Ishikawa (cell line): ENCODE measurements at regions not wholly inside any gene's neighbourhood (a gene's known extent, or its start where the extent isn't known, plus 50 kb on each side); places are given as distances from the start of the nearest gene placed in this dataset.

Experiments used
- CEBPB ChIP-seq: IDR thresholded peaks from 2 replicates; pipeline ENCODE4 v1.6.1; 2012
- CREB1 ChIP-seq: IDR thresholded peaks from 2 replicates; pipeline ENCODE4 v1.6.1; 2012; ENCODE audit warnings: low read depth
- EGR1 ChIP-seq: IDR thresholded peaks from 2 replicates; pipeline ENCODE4 v1.6.1; 2012
- EP300 ChIP-seq: IDR thresholded peaks from 2 replicates; pipeline ENCODE4 v1.6.1; 2012; ENCODE audit warnings: borderline replicate concordance
- FOXM1 ChIP-seq: IDR thresholded peaks from 2 replicates; pipeline ENCODE4 v1.6.1; 2012; ENCODE audit warnings: low read depth, borderline replicate concordance
- MAX ChIP-seq: IDR thresholded peaks from 2 replicates; pipeline ENCODE4 v1.6.1; 2012
- NFIC ChIP-seq: IDR thresholded peaks from 2 replicates; pipeline ENCODE4 v1.6.1; 2012
- RAD21 ChIP-seq: IDR thresholded peaks from 2 replicates; pipeline ENCODE4 v1.6.1; 2012; ENCODE audit warnings: low read depth
- REST ChIP-seq: IDR thresholded peaks from 2 replicates; pipeline ENCODE4 v1.6.1; 2012; ENCODE audit warnings: low read depth, mild to moderate bottlenecking
- TAF1 ChIP-seq: IDR thresholded peaks from 2 replicates; pipeline ENCODE4 v1.6.1; 2012; ENCODE audit warnings: low read depth, mild to moderate bottlenecking
- TCF12 ChIP-seq: IDR thresholded peaks from 2 replicates; pipeline ENCODE4 v1.6.1; 2012; ENCODE audit warnings: low read depth
- TEAD4 ChIP-seq: IDR thresholded peaks from 2 replicates; pipeline ENCODE4 v1.6.1; 2012
- USF1 ChIP-seq: IDR thresholded peaks from 2 replicates; pipeline ENCODE4 v1.6.1; 2012
- YY1 ChIP-seq: IDR thresholded peaks from 2 replicates; pipeline ENCODE4 v1.6.1; 2012; ENCODE audit warnings: low read depth
- ZBTB7A ChIP-seq: IDR thresholded peaks from 2 replicates; pipeline ENCODE4 v1.6.1; 2012; ENCODE audit warnings: low read depth

- TF ChIP-seq CEBPB (no peak), TEAD4 (no peak), FOXM1 (no peak), CREB1 (no peak), MAX (no peak), EGR1 (no peak), EP300 (no peak), TCF12 (no peak), ZBTB7A (no peak), USF1 (no peak), NFIC (no peak), RAD21 (no peak), REST (no peak), YY1 (no peak), TAF1 (no peak)
Observed at GRCh38 chr12:131555866-131556265, 155.0 kb upstream of the SFSWAP start.

- TF ChIP-seq EP300 (no peak), NFIC (no peak), FOXM1 (no peak), TCF12 (no peak), YY1 (no peak)
Observed at GRCh38 chr12:131557078-131557709, 153.7 kb upstream of the SFSWAP start.

GRCh38 chr12:131559517-131560516, 151.1 kb upstream of the SFSWAP start:
- TF ChIP-seq USF1 (peak; percentile 68), NFIC (no peak)

GRCh38 chr12:131561051-131561450, 149.8 kb upstream of the SFSWAP start:
- TF ChIP-seq CEBPB (no peak), NFIC (no peak), EGR1 (no peak), REST (no peak), EP300 (no peak), MAX (no peak), FOXM1 (no peak), ZBTB7A (no peak), CREB1 (no peak), USF1 (no peak), TAF1 (no peak)

- TF ChIP-seq REST (no peak), MAX (no peak), CEBPB (no peak), RAD21 (no peak), EGR1 (no peak), EP300 (no peak), TCF12 (no peak), FOXM1 (no peak), USF1 (no peak), TAF1 (no peak), NFIC (no peak), YY1 (no peak)
Observed at GRCh38 chr12:131561891-131562684, 148.8 kb upstream of the SFSWAP start.
